ENCODE measurements at regions not wholly inside any gene's neighbourhood (a gene's known extent, or its start where the extent isn't known, plus 50 kb on each side); places are given as distances from the start of the nearest gene placed in this dataset.

DNA sequence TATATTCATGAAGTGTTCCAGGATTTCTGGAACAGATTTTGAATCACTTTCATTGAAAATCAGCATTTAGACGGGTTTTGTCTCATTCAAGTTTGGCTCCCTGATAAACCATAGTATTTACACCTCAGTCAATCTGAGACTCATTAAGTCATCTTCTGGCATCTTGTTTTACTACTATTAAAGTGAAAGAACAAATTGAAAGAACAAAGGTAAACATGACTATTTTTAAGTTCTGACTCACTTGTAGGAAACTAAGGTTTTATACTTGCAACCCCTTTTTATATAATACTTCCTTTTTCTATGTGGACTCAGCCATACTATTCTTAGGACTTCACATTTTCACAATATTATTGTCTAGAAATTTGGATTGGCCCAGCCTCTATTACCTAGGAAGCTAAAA is 854.4 kb downstream of the SQOR start:
- TF ChIP-seq, protein P1, sequence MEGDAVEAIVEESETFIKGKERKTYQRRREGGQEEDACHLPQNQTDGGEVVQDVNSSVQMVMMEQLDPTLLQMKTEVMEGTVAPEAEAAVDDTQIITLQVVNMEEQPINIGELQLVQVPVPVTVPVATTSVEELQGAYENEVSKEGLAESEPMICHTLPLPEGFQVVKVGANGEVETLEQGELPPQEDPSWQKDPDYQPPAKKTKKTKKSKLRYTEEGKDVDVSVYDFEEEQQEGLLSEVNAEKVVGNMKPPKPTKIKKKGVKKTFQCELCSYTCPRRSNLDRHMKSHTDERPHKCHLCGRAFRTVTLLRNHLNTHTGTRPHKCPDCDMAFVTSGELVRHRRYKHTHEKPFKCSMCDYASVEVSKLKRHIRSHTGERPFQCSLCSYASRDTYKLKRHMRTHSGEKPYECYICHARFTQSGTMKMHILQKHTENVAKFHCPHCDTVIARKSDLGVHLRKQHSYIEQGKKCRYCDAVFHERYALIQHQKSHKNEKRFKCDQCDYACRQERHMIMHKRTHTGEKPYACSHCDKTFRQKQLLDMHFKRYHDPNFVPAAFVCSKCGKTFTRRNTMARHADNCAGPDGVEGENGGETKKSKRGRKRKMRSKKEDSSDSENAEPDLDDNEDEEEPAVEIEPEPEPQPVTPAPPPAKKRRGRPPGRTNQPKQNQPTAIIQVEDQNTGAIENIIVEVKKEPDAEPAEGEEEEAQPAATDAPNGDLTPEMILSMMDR (IDR thresholded peaks at IDR 0.05; ENCODE audit: low read depth, low read length), result no peak
- TF ChIP-seq, protein P2, sequence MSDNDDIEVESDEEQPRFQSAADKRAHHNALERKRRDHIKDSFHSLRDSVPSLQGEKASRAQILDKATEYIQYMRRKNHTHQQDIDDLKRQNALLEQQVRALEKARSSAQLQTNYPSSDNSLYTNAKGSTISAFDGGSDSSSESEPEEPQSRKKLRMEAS (IDR thresholded peaks at IDR 0.05; ENCODE audit: low read depth, low read length), result no peak
- TF ChIP-seq POLR2A (IDR thresholded peaks at IDR 0.05; ENCODE audit: extremely low read depth, insufficient read length) (no peak), MYC (IDR thresholded peaks at IDR 0.05; ENCODE audit: low read depth, low read length) (no peak)
